ENCODE measurements at regions not wholly inside any gene's neighbourhood (a gene's known extent, or its start where the extent isn't known, plus 50 kb on each side); places are given as distances from the start of the nearest gene placed in this dataset.

- no peak for TF ChIP-seq ZNF24 (IDR thresholded peaks at IDR 0.05)
- TF ChIP-seq EED (IDR thresholded peaks at IDR 0.05; ENCODE audit: low read depth): no peak
Measured at GRCh38 chr9:27653957-27654356, 80.7 kb upstream of the C9orf72 start.
